Activated T-cell treated with anti-CD3 and anti-CD28 coated beads, Interleukin-2, amount 50 U/mL, for 72 hours (primary cell): ENCODE measurements at regions not wholly inside any gene's neighbourhood (a gene's known extent, or its start where the extent isn't known, plus 50 kb on each side); places are given as distances from the start of the nearest gene placed in this dataset.

ENCODE experiments used
- ATAC-seq, 2 donors: fragments of 150-1000 bp; cut with Tn5 transposase; replicated peaks in 1 of 2; 2 replicates each; pipeline ENCODE4 v1.10.0; 2021; ENCODE audit warnings: moderate library complexity in 2 of 2, mild to moderate bottlenecking in 1 of 2
- DNase-seq, 2 donors: peaks; one replicate each; pipeline ENCODE4 v3.0.0; 2021 to 2022; ENCODE audit warnings: mixed read lengths in 1 of 2
- H3K27ac Mint-ChIP-seq: one replicate; pipeline ENCODE4 v1.8.0; 2022; ENCODE audit warnings: mild to moderate bottlenecking, moderate library complexity, mixed read lengths
- H3K27me3 Mint-ChIP-seq: one replicate; pipeline ENCODE4 v1.8.0; 2022; ENCODE audit warnings: low read depth, mixed read lengths
- H3K36me3 Mint-ChIP-seq, 2 donors: one replicate each; pipeline ENCODE4 v1.8.0; 2022; ENCODE audit warnings: mixed read lengths in 2 of 2, mild to moderate bottlenecking in 1 of 2; ENCODE audit not compliant: insufficient read depth in 2 of 2
- H3K4me1 Mint-ChIP-seq: one replicate; pipeline ENCODE4 v1.8.0; 2022; ENCODE audit warnings: low read depth, mixed read lengths
- H3K4me3 Mint-ChIP-seq, 2 donors: one replicate each; pipeline ENCODE4 v1.8.0; 2022; ENCODE audit warnings: mild to moderate bottlenecking in 2 of 2, mixed read lengths in 2 of 2, moderate library complexity in 2 of 2
- H3K9me3 Mint-ChIP-seq, 2 donors: one replicate each; pipeline ENCODE4 v1.8.0; 2022; ENCODE audit warnings: mixed read lengths in 2 of 2

- no peaks in the 10 kb centered on the region for H3K36me3 Mint-ChIP-seq
- no peaks in the 10 kb centered on the region for H3K4me1 Mint-ChIP-seq
- DNase-seq, result no peak
- H3K9me3 Mint-ChIP-seq, result no peaks in the 10 kb centered on the region
- no peaks in the 10 kb centered on the region for H3K27me3 Mint-ChIP-seq
- H3K4me3 Mint-ChIP-seq, result no peak overlapping the region
- no peak overlapping the region for H3K27ac Mint-ChIP-seq
- ATAC-seq, result no peak
These were observed 104.0 kb upstream of the WDR17 start for GRCh38 chr4:175961604-175962003.

- no peak for ATAC-seq
- Mint-ChIP-seq H3K4me3 (no peak overlapping the region), H3K9me3 (peaks cover 3 to 5% of the 10 kb centered on the region in 2 donors), H3K27ac (no peak overlapping the region), H3K36me3 (no peaks in the 10 kb centered on the region), H3K27me3 (peaks cover 18% of the 10 kb centered on the region), H3K4me1 (no peaks in the 10 kb centered on the region)
- no peak for DNase-seq
These were observed 95.6 kb upstream of the WDR17 start for GRCh38 chr4:175970072-175970471.

DNA sequence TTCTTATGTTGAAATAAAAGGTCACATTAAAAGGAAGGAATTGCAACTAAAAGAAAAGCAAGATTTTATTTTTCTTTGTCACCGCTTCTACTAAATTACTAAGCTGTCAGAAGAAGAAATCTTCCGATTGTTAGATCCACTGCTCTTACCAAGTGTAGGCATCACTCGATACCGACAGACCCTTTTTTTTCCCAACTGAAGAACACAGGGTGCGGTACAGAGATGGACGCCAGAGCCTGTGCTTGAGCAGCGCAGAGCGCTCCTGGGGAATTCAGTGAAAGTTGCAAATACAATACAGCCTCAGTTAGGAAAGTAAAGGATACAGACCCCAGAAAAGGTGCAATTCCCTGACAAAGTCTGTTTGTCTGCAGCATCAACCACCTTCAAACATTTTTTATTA is 94.9 kb upstream of the WDR17 start:
- H3K4me1 Mint-ChIP-seq, result no peaks in the 10 kb centered on the region
- ATAC-seq, result no peak
- no peak overlapping the region for H3K27ac Mint-ChIP-seq
- H3K36me3 Mint-ChIP-seq, result no peaks in the 10 kb centered on the region
- H3K4me3 Mint-ChIP-seq, result no peak overlapping the region
- H3K9me3 Mint-ChIP-seq, result peaks cover 3 to 5% of the 10 kb centered on the region in 2 donors
- DNase-seq, result no peak
- H3K27me3 Mint-ChIP-seq, result peaks cover 18% of the 10 kb centered on the region

- ATAC-seq (no peak), DNase-seq (no peak)
- Mint-ChIP-seq H3K36me3 (no peaks in the 10 kb centered on the region), H3K4me1 (no peaks in the 10 kb centered on the region), H3K4me3 (no peak overlapping the region), H3K27me3 (peaks cover 18% of the 10 kb centered on the region), H3K27ac (no peak overlapping the region), H3K9me3 (peaks cover 3 to 5% of the 10 kb centered on the region in 2 donors)
These were observed 94.1 kb upstream of the WDR17 start for GRCh38 chr4:175971388-175972179.

DNA sequence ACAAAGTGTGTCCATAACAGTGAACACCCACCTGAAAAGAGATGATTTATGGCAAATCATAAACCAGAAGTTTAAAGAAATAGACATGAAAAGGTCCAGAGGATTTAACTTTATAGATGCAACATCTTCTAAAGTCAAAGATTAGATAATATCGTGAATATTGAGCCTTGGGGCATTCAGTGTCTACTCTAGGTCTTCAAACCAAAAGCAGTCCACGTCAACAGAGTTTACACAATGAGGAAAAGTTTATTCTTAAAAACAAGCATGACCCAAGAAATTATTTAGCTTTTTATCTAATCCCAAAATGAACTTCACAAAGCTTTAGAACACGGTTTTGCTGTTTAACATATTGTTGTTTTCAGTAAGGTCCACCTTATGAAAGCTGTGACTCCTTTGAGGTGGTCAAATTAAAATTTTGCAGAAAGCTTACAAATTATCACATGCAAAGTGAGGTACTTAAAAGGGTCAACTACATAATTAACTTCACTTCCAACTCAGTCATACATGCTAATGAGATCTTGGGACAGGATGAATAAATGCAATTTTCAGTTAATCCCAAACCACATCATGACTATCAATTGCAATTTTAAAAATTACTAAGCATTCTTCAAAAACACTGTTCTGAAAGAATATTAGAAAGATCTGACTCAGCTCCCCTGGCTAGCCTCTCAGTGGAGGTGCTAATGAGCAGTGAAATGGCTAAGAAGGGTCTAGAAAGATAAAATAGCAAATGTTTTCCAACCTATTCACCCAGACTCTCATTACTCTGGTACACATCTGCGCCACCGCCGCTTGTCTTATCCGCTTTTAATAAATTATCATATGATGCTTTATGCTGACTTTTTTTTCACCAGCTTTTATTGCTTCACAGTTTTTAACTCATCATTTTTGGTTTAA is 92.4 kb upstream of the WDR17 start:
- H3K36me3 Mint-ChIP-seq, result no peaks in the 10 kb centered on the region

GRCh38 chr4:175983636-175984035 is 82.0 kb upstream of the WDR17 start:
- Mint-ChIP-seq H3K4me3 (no peak overlapping the region), H3K27ac (no peak overlapping the region), H3K36me3 (no peaks in the 10 kb centered on the region), H3K9me3 (peaks cover 0 to 2% of the 10 kb centered on the region in 2 donors), H3K27me3 (no peaks in the 10 kb centered on the region), H3K4me1 (no peaks in the 10 kb centered on the region)
- ATAC-seq (no peak), DNase-seq (no peak)

More for the DNA sequence above, 92.4 kb upstream of the WDR17 start:
- Mint-ChIP-seq H3K4me1 (no peaks in the 10 kb centered on the region), H3K27me3 (peaks cover 10% of the 10 kb centered on the region), H3K4me3 (no peak overlapping the region), H3K27ac (no peak overlapping the region), H3K9me3 (no peaks in the 10 kb centered on the region)
- ATAC-seq (no peak), DNase-seq (no peak)

DNA sequence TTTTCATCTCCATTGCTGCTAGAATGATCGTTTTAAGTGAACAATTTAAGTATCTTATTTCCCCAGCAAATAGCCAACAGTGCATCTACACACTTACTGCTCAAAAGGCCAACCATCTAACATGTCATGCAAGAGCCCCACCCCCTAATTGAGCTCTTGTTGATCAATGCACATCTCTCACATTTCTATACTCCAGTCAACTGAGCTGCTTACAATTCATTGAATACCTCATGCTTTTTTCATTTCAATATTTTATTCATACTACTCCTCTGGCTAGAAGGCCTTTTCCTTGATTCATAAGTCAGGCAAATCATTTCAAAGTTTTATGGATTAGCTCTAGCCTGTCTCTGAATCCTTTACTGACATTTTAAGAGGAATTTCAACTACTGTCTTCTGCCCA is 79.0 kb upstream of the WDR17 start:
- ATAC-seq (no peak), DNase-seq (no peak)
- Mint-ChIP-seq H3K27me3 (no peaks in the 10 kb centered on the region), H3K27ac (peak overlapping the region; percentile 15), H3K36me3 (no peaks in the 10 kb centered on the region), H3K4me3 (no peak overlapping the region), H3K9me3 (peaks cover 0 to 2% of the 10 kb centered on the region in 2 donors), H3K4me1 (no peaks in the 10 kb centered on the region)

- DNase-seq, result no peak
- Mint-ChIP-seq H3K4me1 (no peaks in the 10 kb centered on the region), H3K36me3 (no peaks in the 10 kb centered on the region), H3K27ac (no peak overlapping the region), H3K4me3 (no peak overlapping the region), H3K27me3 (no peaks in the 10 kb centered on the region), H3K9me3 (peaks cover 0 to 2% of the 10 kb centered on the region in 2 donors)
- ATAC-seq, result no peak
These were observed 77.1 kb upstream of the WDR17 start for GRCh38 chr4:175988511-175988910.

GRCh38 chr4:175996206-175996605 is 69.4 kb upstream of the WDR17 start:
- DNase-seq (no peak), ATAC-seq (no peak)
- Mint-ChIP-seq H3K4me3 (no peak overlapping the region), H3K4me1 (no peaks in the 10 kb centered on the region), H3K9me3 (peaks cover 0 to 1% of the 10 kb centered on the region in 2 donors), H3K27me3 (peaks cover 34% of the 10 kb centered on the region), H3K36me3 (no peaks in the 10 kb centered on the region), H3K27ac (no peak overlapping the region)

DNA sequence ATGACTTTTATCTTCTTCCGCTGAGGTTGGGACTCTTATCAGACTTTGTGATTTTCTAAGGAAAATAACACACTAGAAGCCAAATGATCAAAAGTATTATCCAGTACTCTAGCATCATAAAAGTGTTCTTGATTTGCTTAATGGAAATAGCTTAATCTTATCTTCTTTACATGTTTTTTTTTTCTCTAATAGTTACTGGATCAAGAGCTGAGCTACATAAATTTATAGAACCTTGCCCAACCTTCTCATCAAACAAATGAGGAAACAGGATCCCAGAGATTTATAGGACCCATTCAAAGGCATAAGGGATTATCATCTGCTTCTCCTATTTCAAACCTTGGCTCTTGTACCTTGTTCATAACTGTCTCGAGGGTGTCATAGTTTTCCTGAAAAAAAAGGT is 68.3 kb upstream of the WDR17 start:
- Mint-ChIP-seq H3K9me3 (peaks cover 0 to 1% of the 10 kb centered on the region in 2 donors), H3K36me3 (no peaks in the 10 kb centered on the region), H3K27me3 (peaks cover 44% of the 10 kb centered on the region), H3K27ac (no peak overlapping the region), H3K4me1 (peaks cover 2% of the 10 kb centered on the region), H3K4me3 (no peak overlapping the region)
- ATAC-seq (no peak), DNase-seq (no peak)

- DNase-seq (no peak), ATAC-seq (no peak)
- H3K4me1 Mint-ChIP-seq, result peaks cover 6% of the 10 kb centered on the region
- no peaks in the 10 kb centered on the region for H3K36me3 Mint-ChIP-seq
- H3K4me3 Mint-ChIP-seq, result no peak overlapping the region
- peaks cover 0 to 1% of the 10 kb centered on the region in 2 donors for H3K9me3 Mint-ChIP-seq
- H3K27ac Mint-ChIP-seq, result no peak overlapping the region
- H3K27me3 Mint-ChIP-seq, result peaks cover 58% of the 10 kb centered on the region
These were observed 66.9 kb upstream of the WDR17 start for GRCh38 chr4:175998782-175999181.

GRCh38 chr4:175999944-176000343 is 65.7 kb upstream of the WDR17 start:
- no peaks in the 10 kb centered on the region for H3K36me3 Mint-ChIP-seq
- no peak overlapping the region for H3K4me3 Mint-ChIP-seq

More at GRCh38 chr4:175999944-176000343, 65.7 kb upstream of the WDR17 start:
- H3K9me3 Mint-ChIP-seq, result peaks cover 0 to 1% of the 10 kb centered on the region in 2 donors
- H3K27me3 Mint-ChIP-seq, result peaks cover 58% of the 10 kb centered on the region
- no peak overlapping the region for H3K27ac Mint-ChIP-seq
- peaks cover 6% of the 10 kb centered on the region for H3K4me1 Mint-ChIP-seq
- DNase-seq (no peak), ATAC-seq (no peak)
